ENCODE measurements at regions not wholly inside any gene's neighbourhood (a gene's known extent, or its start where the extent isn't known, plus 50 kb on each side); places are given as distances from the start of the nearest gene placed in this dataset.
"Not testable (repeated sequence)": the region's sequence is repeated elsewhere in the genome, so short reads cannot be mapped to it uniquely, and the experiment has no call there.

GRCh38 chr3:3365716-3366115, 186.2 kb upstream of the CRBN start:
- no peak overlapping the region for H3K4me3 ChIP-seq
- H3K9me3 ChIP-seq, result no peaks in the 10 kb centered on the region
- TF ChIP-seq EP300 (IDR thresholded peaks at IDR 0.05), result no peak
- no peak for TF ChIP-seq CTCF (IDR thresholded peaks at IDR 0.05)
- no peak for TF ChIP-seq POLR2A (IDR thresholded peaks at IDR 0.05)
- TF ChIP-seq POLR2AphosphoS5 (IDR thresholded peaks at IDR 0.05), result no peak
- DNase-seq (ENCODE audit: low spot score in 2 of 2), result no peak
- H3K4me1 ChIP-seq, result no peaks in the 10 kb centered on the region
- no peaks in the 10 kb centered on the region for H3K27me3 ChIP-seq
- no peaks in the 10 kb centered on the region for H3K36me3 ChIP-seq
- no peak overlapping the region for H3K27ac ChIP-seq
- WGBS, result 69% methylated on average over 2 of the region's 2 CpGs

- TF ChIP-seq EP300 (IDR thresholded peaks at IDR 0.05) (no peak), POLR2AphosphoS5 (IDR thresholded peaks at IDR 0.05) (no peak), POLR2A (IDR thresholded peaks at IDR 0.05) (no peak), CTCF (IDR thresholded peaks at IDR 0.05) (no peak)
- Histone ChIP-seq H3K9me3 (no peaks in the 10 kb centered on the region), H3K36me3 (no peaks in the 10 kb centered on the region), H3K4me3 (no peak overlapping the region), H3K27me3 (no peaks in the 10 kb centered on the region), H3K27ac (no peak overlapping the region), H3K4me1 (peaks cover 2% of the 10 kb centered on the region)
- no peak for DNase-seq (ENCODE audit: low spot score in 2 of 2)
Measured at GRCh38 chr3:3356846-3357245, 177.4 kb upstream of the CRBN start.

GRCh38 chr3:3355442-3355841, 176.0 kb upstream of the CRBN start:
- no peaks in the 10 kb centered on the region for H3K27me3 ChIP-seq
- no peak for TF ChIP-seq EP300 (IDR thresholded peaks at IDR 0.05)
- no peak for TF ChIP-seq POLR2A (IDR thresholded peaks at IDR 0.05)
- no peak for TF ChIP-seq POLR2AphosphoS5 (IDR thresholded peaks at IDR 0.05)
- TF ChIP-seq CTCF (IDR thresholded peaks at IDR 0.05), result no peak
- no peak overlapping the region for H3K27ac ChIP-seq
- H3K36me3 ChIP-seq, result no peaks in the 10 kb centered on the region
- peaks cover 2% of the 10 kb centered on the region for H3K4me1 ChIP-seq
- H3K9me3 ChIP-seq, result no peaks in the 10 kb centered on the region
- 32% methylated on average over 1 of the region's 1 CpG for WGBS
- no peak overlapping the region for H3K4me3 ChIP-seq
- DNase-seq (ENCODE audit: low spot score in 2 of 2), result no peak

- DNase-seq (ENCODE audit: low spot score in 2 of 2), result no peak
- Histone ChIP-seq H3K36me3 (no peaks in the 10 kb centered on the region), H3K27me3 (no peaks in the 10 kb centered on the region), H3K4me3 (no peak overlapping the region), H3K9me3 (no peaks in the 10 kb centered on the region), H3K4me1 (peaks cover 2% of the 10 kb centered on the region), H3K27ac (no peak overlapping the region)
- 87% methylated on average over 1 of the region's 1 CpG for WGBS
- TF ChIP-seq CTCF (IDR thresholded peaks at IDR 0.05) (no peak), POLR2A (IDR thresholded peaks at IDR 0.05) (no peak), EP300 (IDR thresholded peaks at IDR 0.05) (no peak)
Measured at GRCh38 chr3:3353153-3353552, 173.7 kb upstream of the CRBN start.

- TF ChIP-seq POLR2AphosphoS5 (IDR thresholded peaks at IDR 0.05), result no peak
- TF ChIP-seq POLR2A (IDR thresholded peaks at IDR 0.05), result no peak
- no peak for TF ChIP-seq EP300 (IDR thresholded peaks at IDR 0.05)
- TF ChIP-seq CTCF (IDR thresholded peaks at IDR 0.05), result no peak
- no peak for DNase-seq (ENCODE audit: low spot score in 2 of 2)
- 61% methylated on average over 3 of the region's 3 CpGs for WGBS
- no peak overlapping the region for H3K27ac ChIP-seq
- H3K9me3 ChIP-seq, result no peaks in the 10 kb centered on the region
- H3K4me1 ChIP-seq, result no peaks in the 10 kb centered on the region
- no peaks in the 10 kb centered on the region for H3K36me3 ChIP-seq
- no peaks in the 10 kb centered on the region for H3K27me3 ChIP-seq
- H3K4me3 ChIP-seq, result no peak overlapping the region
Measured at GRCh38 chr3:3351226-3351625, 171.7 kb upstream of the CRBN start.

GRCh38 chr3:3347056-3347455, 167.6 kb upstream of the CRBN start:
- H3K4me3 ChIP-seq; H3K4me1 ChIP-seq; H3K27me3 ChIP-seq; H3K27ac ChIP-seq; H3K36me3 ChIP-seq; H3K9me3 ChIP-seq; DNase-seq (ENCODE audit: low spot score in 2 of 2): not testable (repeated sequence)
- 58% methylated on average over 2 of the region's 2 CpGs for WGBS
